Fibroblast of skin of scalp (primary cell): ENCODE measurements at regions not wholly inside any gene's neighbourhood (a gene's known extent, or its start where the extent isn't known, plus 50 kb on each side); places are given as distances from the start of the nearest gene placed in this dataset.
"Not testable (repeated sequence)": the region's sequence is repeated elsewhere in the genome, so short reads cannot be mapped to it uniquely, and the experiment has no call there.

Experiments
- DNase-seq: peaks from one replicate; pipeline ENCODE4 v3.0.0-alpha.2; 2013

GRCh38 chr2:16784652-16785051 lies 119.0 kb upstream of the CYRIA start:
- no peak for DNase-seq

GRCh38 chr2:16777123-16777870 lies 111.7 kb upstream of the CYRIA start:
- DNase-seq, result no peak

GRCh38 chr2:16775899-16776231 lies 110.2 kb upstream of the CYRIA start:
- no peak for DNase-seq

- no peak for DNase-seq
Observed at GRCh38 chr2:16774980-16775898, 109.6 kb upstream of the CYRIA start.

- DNase-seq, result peak; percentile 5
Observed at GRCh38 chr2:16774091-16774490, 108.5 kb upstream of the CYRIA start.

GRCh38 chr2:16773080-16773713 lies 107.6 kb upstream of the CYRIA start:
- DNase-seq, result peak; percentile 53

- no peak for DNase-seq
Observed at GRCh38 chr2:16767789-16768476, 102.3 kb upstream of the CYRIA start.

- DNase-seq, result no peak
Observed at GRCh38 chr2:16765356-16765755, 99.7 kb upstream of the CYRIA start.

GRCh38 chr2:16764487-16764886 lies 98.9 kb upstream of the CYRIA start:
- no peak for DNase-seq

GRCh38 chr2:16763493-16763899 lies 97.9 kb upstream of the CYRIA start:
- DNase-seq, result no peak

GRCh38 chr2:16763056-16763455 lies 97.4 kb upstream of the CYRIA start:
- no peak for DNase-seq

GRCh38 chr2:16760426-16760825 lies 94.8 kb upstream of the CYRIA start:
- DNase-seq, result no peak

- DNase-seq, result peak; percentile 58
Observed at GRCh38 chr2:16756831-16757644, 91.4 kb upstream of the CYRIA start.

GRCh38 chr2:16755442-16755841 lies 89.8 kb upstream of the CYRIA start:
- no peak for DNase-seq

GRCh38 chr2:16753025-16753424 lies 87.4 kb upstream of the CYRIA start:
- DNase-seq, result not testable (repeated sequence)

- DNase-seq, result not testable (repeated sequence)
Observed at GRCh38 chr2:16750925-16751214, 85.2 kb upstream of the CYRIA start.

GRCh38 chr2:16750175-16750924 lies 84.7 kb upstream of the CYRIA start:
- DNase-seq, result no peak

- DNase-seq, result not testable (repeated sequence)
Observed at GRCh38 chr2:16748511-16749266, 83.1 kb upstream of the CYRIA start.

GRCh38 chr2:16747689-16748088 lies 82.1 kb upstream of the CYRIA start:
- DNase-seq, result no peak

GRCh38 chr2:16747257-16747656 lies 81.6 kb upstream of the CYRIA start:
- no peak for DNase-seq

GRCh38 chr2:16746833-16747232 lies 81.2 kb upstream of the CYRIA start:
- DNase-seq, result no peak
